ENCODE measurements at regions not wholly inside any gene's neighbourhood (a gene's known extent, or its start where the extent isn't known, plus 50 kb on each side); places are given as distances from the start of the nearest gene placed in this dataset.

GRCh38 chr13:40464337-40465014 lies 202.0 kb downstream of the FOXO1 start:
- no peak for TF ChIP-seq CTCF (conservative IDR thresholded peaks at IDR 0.05; ENCODE audit: low read length)
- no peak for TF ChIP-seq EZH2phosphoT487 (IDR thresholded peaks at IDR 0.05; ENCODE audit: borderline replicate concordance, low read depth, low read length)
